ENCODE measurements at regions not wholly inside any gene's neighbourhood (a gene's known extent, or its start where the extent isn't known, plus 50 kb on each side); places are given as distances from the start of the nearest gene placed in this dataset.

DNA sequence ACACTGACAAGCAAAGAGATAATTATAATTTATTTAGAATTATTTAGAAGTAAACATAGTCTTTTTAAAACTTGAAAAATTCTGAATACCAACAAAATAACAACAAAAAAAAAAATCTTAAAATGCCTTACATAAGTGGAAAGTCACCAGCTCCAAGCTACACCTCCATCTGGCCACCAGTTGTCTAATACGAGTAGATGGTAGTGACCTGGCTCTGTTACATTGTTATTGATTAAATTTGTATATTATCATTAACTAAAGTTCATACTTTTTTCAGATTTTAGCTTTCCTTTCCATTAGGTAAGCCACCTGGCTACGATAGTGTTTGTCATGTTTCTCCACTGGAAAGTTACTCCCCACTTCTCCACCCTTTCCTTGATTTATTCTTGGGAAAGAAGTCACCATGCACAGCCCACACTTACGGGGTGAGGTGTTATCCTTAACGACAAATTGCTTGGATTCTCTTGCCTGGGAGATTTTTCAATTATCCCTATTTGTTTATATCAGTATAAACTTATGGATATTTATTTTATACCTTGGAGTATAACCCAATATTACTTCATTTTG, 464.5 kb upstream of the CHAC2 start:
- TF ChIP-seq, protein P1, sequence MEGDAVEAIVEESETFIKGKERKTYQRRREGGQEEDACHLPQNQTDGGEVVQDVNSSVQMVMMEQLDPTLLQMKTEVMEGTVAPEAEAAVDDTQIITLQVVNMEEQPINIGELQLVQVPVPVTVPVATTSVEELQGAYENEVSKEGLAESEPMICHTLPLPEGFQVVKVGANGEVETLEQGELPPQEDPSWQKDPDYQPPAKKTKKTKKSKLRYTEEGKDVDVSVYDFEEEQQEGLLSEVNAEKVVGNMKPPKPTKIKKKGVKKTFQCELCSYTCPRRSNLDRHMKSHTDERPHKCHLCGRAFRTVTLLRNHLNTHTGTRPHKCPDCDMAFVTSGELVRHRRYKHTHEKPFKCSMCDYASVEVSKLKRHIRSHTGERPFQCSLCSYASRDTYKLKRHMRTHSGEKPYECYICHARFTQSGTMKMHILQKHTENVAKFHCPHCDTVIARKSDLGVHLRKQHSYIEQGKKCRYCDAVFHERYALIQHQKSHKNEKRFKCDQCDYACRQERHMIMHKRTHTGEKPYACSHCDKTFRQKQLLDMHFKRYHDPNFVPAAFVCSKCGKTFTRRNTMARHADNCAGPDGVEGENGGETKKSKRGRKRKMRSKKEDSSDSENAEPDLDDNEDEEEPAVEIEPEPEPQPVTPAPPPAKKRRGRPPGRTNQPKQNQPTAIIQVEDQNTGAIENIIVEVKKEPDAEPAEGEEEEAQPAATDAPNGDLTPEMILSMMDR (IDR thresholded peaks at IDR 0.05; ENCODE audit: low read depth, low read length), result no peak
- H3K36me3 ChIP-seq, result no peaks in the 10 kb centered on the region
- H3K4me1 ChIP-seq, result no peaks in the 10 kb centered on the region
- H3K9me3 ChIP-seq, result no peaks in the 10 kb centered on the region
- H3K27me3 ChIP-seq, result no peaks in the 10 kb centered on the region
- no peak overlapping the region for H3K4me3 ChIP-seq (ENCODE audit: low read depth, low read length)
- no peak for DNase-seq

DNA sequence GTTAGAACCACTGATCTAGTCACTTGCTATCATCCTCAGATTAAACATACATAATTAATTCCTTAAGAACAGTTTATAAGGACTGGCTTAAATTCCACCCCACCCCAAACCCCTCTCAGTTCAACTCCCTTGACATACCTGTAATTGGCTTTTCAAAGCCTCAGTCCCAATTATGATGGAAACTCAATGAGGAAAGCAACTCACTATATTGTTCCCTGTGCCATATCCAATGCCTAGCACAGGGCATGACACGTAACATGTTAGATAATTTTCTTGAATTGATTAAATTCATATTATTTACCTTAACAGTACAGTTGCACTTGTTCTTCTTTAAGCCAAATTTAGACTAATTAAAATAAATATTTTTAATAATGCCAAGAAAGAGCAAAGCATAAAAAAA, 465.1 kb upstream of the CHAC2 start:
- H3K36me3 ChIP-seq, result no peaks in the 10 kb centered on the region
- H3K4me3 ChIP-seq (ENCODE audit: low read depth, low read length), result no peak overlapping the region
- no peaks in the 10 kb centered on the region for H3K9me3 ChIP-seq
- H3K27me3 ChIP-seq, result no peaks in the 10 kb centered on the region
- no peaks in the 10 kb centered on the region for H3K4me1 ChIP-seq
- DNase-seq, result no peak
- TF ChIP-seq, protein P1 (IDR thresholded peaks at IDR 0.05; ENCODE audit: low read depth, low read length), result no peak

GRCh38 chr2:53289309-53290006, 478.1 kb upstream of the CHAC2 start:
- DNase-seq, result no peak
- TF ChIP-seq, protein P1 (IDR thresholded peaks at IDR 0.05; ENCODE audit: low read depth, low read length), result no peak
- Histone ChIP-seq H3K4me3 (ENCODE audit: low read depth, low read length) (no peak overlapping the region), H3K36me3 (no peaks in the 10 kb centered on the region), H3K4me1 (no peaks in the 10 kb centered on the region), H3K27me3 (no peaks in the 10 kb centered on the region), H3K9me3 (no peaks in the 10 kb centered on the region)

DNA sequence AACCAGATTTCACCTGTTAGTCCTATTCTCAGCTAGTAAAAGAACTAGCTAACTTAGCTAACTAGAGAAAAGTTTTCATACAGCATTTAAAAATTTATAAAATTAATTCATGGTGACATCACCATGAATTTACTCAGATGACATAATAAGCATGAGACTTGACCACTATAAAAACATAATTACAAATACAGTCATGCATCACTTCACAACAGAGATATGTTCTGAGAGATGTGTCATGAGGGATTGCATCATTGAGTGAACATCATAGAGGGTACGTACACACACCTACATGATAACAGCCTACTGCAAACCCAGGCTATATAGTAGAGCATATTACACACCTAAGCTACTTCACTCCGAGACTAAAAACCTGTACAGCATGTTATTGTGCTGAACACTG, 481.3 kb upstream of the CHAC2 start:
- Histone ChIP-seq H3K4me1 (no peaks in the 10 kb centered on the region), H3K9me3 (no peaks in the 10 kb centered on the region), H3K27me3 (no peaks in the 10 kb centered on the region), H3K4me3 (ENCODE audit: low read depth, low read length) (no peak overlapping the region), H3K36me3 (no peaks in the 10 kb centered on the region)
- TF ChIP-seq, protein P1 (IDR thresholded peaks at IDR 0.05; ENCODE audit: low read depth, low read length), result no peak
- no peak for DNase-seq

GRCh38 chr2:53275743-53276142, 491.9 kb upstream of the CHAC2 start:
- Histone ChIP-seq H3K36me3 (no peaks in the 10 kb centered on the region), H3K4me3 (ENCODE audit: low read depth, low read length) (no peak overlapping the region), H3K9me3 (no peaks in the 10 kb centered on the region), H3K4me1 (no peaks in the 10 kb centered on the region), H3K27me3 (no peaks in the 10 kb centered on the region)
- TF ChIP-seq, protein P1 (IDR thresholded peaks at IDR 0.05; ENCODE audit: low read depth, low read length), result no peak
- DNase-seq, result no peak

DNA sequence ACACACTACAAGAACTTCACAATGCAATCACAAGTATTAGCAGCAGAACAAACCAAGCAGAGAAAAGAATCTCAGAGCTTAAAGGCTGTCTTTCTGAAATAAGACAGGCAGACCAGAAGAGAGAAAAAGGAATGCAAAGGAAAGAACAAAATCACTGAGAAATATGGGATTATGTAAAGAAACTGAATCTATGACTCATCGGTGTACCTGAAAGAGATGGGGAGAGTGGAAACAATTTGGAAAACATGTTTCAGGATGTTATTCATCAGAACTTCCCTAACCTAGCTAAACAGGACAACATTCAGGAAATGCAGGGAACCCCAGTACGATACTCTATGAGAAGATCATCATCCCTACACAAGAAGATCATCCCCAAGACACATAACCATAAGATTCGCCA, 499.0 kb upstream of the CHAC2 start:
- no peaks in the 10 kb centered on the region for H3K36me3 ChIP-seq
- no peaks in the 10 kb centered on the region for H3K27me3 ChIP-seq

More for the DNA sequence above, 499.0 kb upstream of the CHAC2 start:
- H3K4me1 ChIP-seq, result no peaks in the 10 kb centered on the region
- TF ChIP-seq, protein P1 (IDR thresholded peaks at IDR 0.05; ENCODE audit: low read depth, low read length), result no peak
- H3K4me3 ChIP-seq (ENCODE audit: low read depth, low read length), result no peak overlapping the region
- no peaks in the 10 kb centered on the region for H3K9me3 ChIP-seq
- no peak for DNase-seq

All from BE2C (cell line).